ENCODE measurements at regions not wholly inside any gene's neighbourhood (a gene's known extent, or its start where the extent isn't known, plus 50 kb on each side); places are given as distances from the start of the nearest gene placed in this dataset.

- TF ChIP-seq POLR2AphosphoS5 (IDR thresholded peaks at IDR 0.05; ENCODE audit: low read depth, low read length) (no peak), TAF1 (IDR thresholded peaks at IDR 0.05; ENCODE audit: borderline replicate concordance, low read depth, low read length) (no peak), POLR2A (IDR thresholded peaks at IDR 0.05; ENCODE audit: low read depth, low read length) (no peak)
These were observed 111.7 kb upstream of the IRF2BP2 start for GRCh38 chr1:234721476-234722269.
